GM12878 (cell line): ENCODE measurements at regions not wholly inside any gene's neighbourhood (a gene's known extent, or its start where the extent isn't known, plus 50 kb on each side); places are given as distances from the start of the nearest gene placed in this dataset.

Experiments
- ATAC-seq: fragments of 200-7000 bp; cut with Tn5 transposase; 3 replicates; pipeline ENCODE4 v1.9.1; 2020; ENCODE audit warnings: mild to moderate bottlenecking, moderate library complexity
- BruUV-seq: library from RNA; stranded (reverse); fragments of 400-500 nt; replicated peaks from 2 replicates; lab custom pipeline; 2021; lab: Mats Ljungman, UMichigan
- CTCF ChIA-PET: fragments of 300-600 bp; sonication (Branson Sonifier 250); formaldehyde crosslinking; extraction: SDS; loops from one replicate; lab custom pipeline; 2021; ENCODE audit warnings: inconsistent platforms; lab: Yijun Ruan, JAX
- POLR2A ChIA-PET: fragments of 350-600 bp; formaldehyde crosslinking; extraction: SDS; loops from one replicate; lab custom pipeline; 2021; ENCODE audit warnings: inconsistent platforms; lab: Charles Lee
- RAD21 ChIA-PET: fragments of 300-600 bp; sonication (Branson Sonifier 250); formaldehyde crosslinking; loops from one replicate; lab custom pipeline; 2023; ENCODE audit warnings: antibody characterized with exemption; ENCODE audit not compliant: unreplicated experiment; lab: Charles Lee
- SMC1A ChIA-PET: fragments of 300-600 bp; sonication (Branson Sonifier 250); formaldehyde crosslinking; loops from one replicate; lab custom pipeline; 2023; ENCODE audit not compliant: unreplicated experiment, uncharacterized antibody; lab: Charles Lee
- DNase-seq: peaks from one replicate; pipeline ENCODE4 v3.0.0-alpha.2; 2011; ENCODE audit warnings: low read depth, low spot score
- FAIRE-seq: peaks from 3 replicates; lab custom pipeline; 2011; peaks lifted over from hg19 to GRCh38; lab: Jason Lieb, UNC
- H2AFZ ChIP-seq: 2 replicates; pipeline ENCODE4 v1.6.0; 2011; ENCODE audit warnings: low read depth, low read length, control low read depth; ENCODE audit not compliant: control insufficient read depth
- H3K27ac ChIP-seq: 2 replicates; pipeline ENCODE4 v1.5.1; 2011; ENCODE audit warnings: control low read depth; ENCODE audit not compliant: control insufficient read depth, insufficient read depth
- H3K27me3 ChIP-seq, 2 experiments: replicated peaks in 1 of 2; 2 replicates each; pipeline versions ENCODE4 v1.6.0 to v1.6.1; 2011; ENCODE audit warnings: low read length in 1 of 2; ENCODE audit not compliant: control insufficient read depth in 2 of 2, insufficient read depth in 2 of 2
- H3K36me3 ChIP-seq, 2 experiments: 2 replicates each; pipeline ENCODE4 v1.5.1; 2011; ENCODE audit warnings: low read length in 1 of 2; ENCODE audit not compliant: control insufficient read depth in 2 of 2, insufficient read depth in 2 of 2
- H3K4me1 ChIP-seq: 2 replicates; pipeline ENCODE4 v1.6.1; 2011; ENCODE audit warnings: mild to moderate bottlenecking, low read length, moderate library complexity, mixed read lengths; ENCODE audit not compliant: control insufficient read depth, insufficient read depth
- H3K4me2 ChIP-seq: 2 replicates; pipeline ENCODE4 v1.6.0; 2011; ENCODE audit warnings: control low read depth; ENCODE audit not compliant: control insufficient read depth, insufficient read depth
- H3K4me3 ChIP-seq: fragments of 200-600 bp; sonication (generic); 2 replicates; pipeline ENCODE4 v1.5.1; 2016
- H3K79me2 ChIP-seq: 2 replicates; pipeline ENCODE4 v1.6.0; 2011; ENCODE audit warnings: low read length; ENCODE audit not compliant: control insufficient read depth, insufficient read depth
- H3K9ac ChIP-seq: 2 replicates; pipeline ENCODE4 v1.8.0; 2011; ENCODE audit warnings: low read length, control low read depth, mixed read lengths; ENCODE audit not compliant: control insufficient read depth, insufficient read depth
- H3K9me3 ChIP-seq: replicated peaks from 3 replicates; pipeline ENCODE4 v1.5.1; 2011; ENCODE audit warnings: mild to moderate bottlenecking, low read length; ENCODE audit not compliant: control insufficient read depth, insufficient read depth
- H4K20me1 ChIP-seq: 2 replicates; pipeline ENCODE4 v1.6.0; 2011; ENCODE audit not compliant: control insufficient read depth, insufficient read depth
- BHLHE40 ChIP-seq, 2 experiments: fragments of 450-650 bp in 1 of 2; IDR thresholded peaks; 2 replicates each; pipeline ENCODE4 v1.6.1; 2011 to 2017; ENCODE audit warnings: low read depth in 2 of 2, borderline replicate concordance in 1 of 2, improper control_type of control experiment in 1 of 2, low read length in 1 of 2, mild to moderate bottlenecking in 1 of 2
- CEBPB ChIP-seq, 2 experiments: fragments of 150-350 bp in 1 of 2; IDR thresholded peaks; 2 replicates each; pipeline ENCODE4 v1.6.1; 2012 to 2014; ENCODE audit warnings: low read depth in 2 of 2, low read length in 2 of 2, borderline replicate concordance in 1 of 2, inconsistent platforms in 1 of 2
- CHD4 ChIP-seq: fragments of 200-600 bp; sonication (generic); IDR thresholded peaks from 2 replicates; pipeline ENCODE4 v1.6.1; 2016; ENCODE audit warnings: mild to moderate bottlenecking
- ETV6 ChIP-seq, 2 experiments: fragments of 450-650 bp in 1 of 2; IDR thresholded peaks in 1 of 2; conservative IDR thresholded peaks in 1 of 2; 2 replicates each; pipeline ENCODE4 v1.6.1; 2014; ENCODE audit warnings: antibody characterized with exemption in 1 of 2, borderline replicate concordance in 1 of 2, low read depth in 1 of 2, mild to moderate bottlenecking in 1 of 2, moderate library complexity in 1 of 2
- MEF2A ChIP-seq: IDR thresholded peaks from 2 replicates; pipeline ENCODE4 v1.6.1; 2011; ENCODE audit warnings: low read depth, mild to moderate bottlenecking, low read length, moderate library complexity; ENCODE audit not compliant: insufficient read depth
- MTA2 ChIP-seq: fragments of 450-650 bp; IDR thresholded peaks from 2 replicates; pipeline ENCODE4 v1.6.1; 2016; ENCODE audit warnings: low read depth, mild to moderate bottlenecking, moderate library complexity
- NFXL1 ChIP-seq: fragments of 450-650 bp; IDR thresholded peaks from 2 replicates; pipeline ENCODE4 v1.6.1; 2017; ENCODE audit warnings: antibody characterized with exemption, mild to moderate bottlenecking, borderline replicate concordance
- NKRF ChIP-seq: fragments of 450-650 bp; conservative IDR thresholded peaks from 2 replicates; pipeline ENCODE4 v1.6.1; 2017; ENCODE audit warnings: mild to moderate bottlenecking, moderate library complexity
- PML ChIP-seq: IDR thresholded peaks from 2 replicates; pipeline ENCODE4 v1.6.1; 2012; ENCODE audit warnings: low read length, inconsistent platforms
- RAD21 ChIP-seq: IDR thresholded peaks from 2 replicates; pipeline ENCODE4 v1.6.1; 2011; ENCODE audit warnings: mild to moderate bottlenecking, low read depth, low read length, moderate library complexity; ENCODE audit not compliant: insufficient read depth
- SUZ12 ChIP-seq: fragments of 200-600 bp; sonication (generic); IDR thresholded peaks from one replicate; pipeline ENCODE4 v1.6.1; 2018; ENCODE audit warnings: antibody characterized with exemption, mild to moderate bottlenecking; ENCODE audit not compliant: unreplicated experiment
- TCF7 ChIP-seq: IDR thresholded peaks from 2 replicates; pipeline ENCODE4 v1.6.1; 2014; ENCODE audit warnings: antibody characterized with exemption, borderline replicate concordance
- WRNIP1 ChIP-seq: IDR thresholded peaks from 2 replicates; pipeline ENCODE4 v1.6.1; 2011; ENCODE audit warnings: low read depth, low read length, improper control_type of control experiment, borderline replicate concordance
- ZNF207 ChIP-seq: fragments of 450-650 bp; IDR thresholded peaks from 2 replicates; pipeline ENCODE4 v1.6.1; 2014; ENCODE audit warnings: antibody characterized with exemption, mild to moderate bottlenecking, borderline replicate concordance
- ZNF217 ChIP-seq: fragments of 450-650 bp; IDR thresholded peaks from 2 replicates; pipeline ENCODE4 v1.6.1; 2017; ENCODE audit warnings: antibody characterized with exemption, mild to moderate bottlenecking
- WGBS: methylation state at CpG from one replicate; pipeline ENCODE4 v1.1.6; 2016; ENCODE audit warnings: low lambda C conversion rate; ENCODE audit not compliant: insufficient replicate concordance, insufficient coverage; ENCODE audit errors: missing lambda C conversion rate; 5-methylcytosine and 5-hydroxymethylcytosine counted together
- in situ Hi-C: fragments of 300-500 bp; cut with MboI; formaldehyde crosslinking; loops from 9 replicates; pipeline ENCODE4 v1.14.3; 2018; ENCODE audit warnings: mixed read lengths
- intact Hi-C: fragments of 100-400 bp; cut with micrococcal nuclease; formaldehyde crosslinking; loops from one replicate; pipeline ENCODE4 v1.14.2; 2022; ENCODE audit not compliant: unreplicated experiment

- TF ChIP-seq CEBPB (IDR thresholded peaks at IDR 0.05; ENCODE audit: borderline replicate concordance in 1 of 2, low read depth in 2 of 2, low read length in 2 of 2), result no peak
- no peak for TF ChIP-seq ZNF207
- TF ChIP-seq SUZ12, result no peak
- no peak for TF ChIP-seq MTA2
- TF ChIP-seq WRNIP1, result no peak
- no peak for TF ChIP-seq ETV6 (conservative IDR thresholded peaks at IDR 0.05 in 1 of 2, IDR thresholded peaks at IDR 0.05 in 1 of 2; ENCODE audit: borderline replicate concordance in 1 of 2, low read depth in 1 of 2)
- no peak for TF ChIP-seq CHD4
- TF ChIP-seq RAD21, result no peak
- TF ChIP-seq, all 136 proteins: peak for 0
These were observed 292.9 kb upstream of the MAF start (continued) for GRCh38 chr16:79893445-79893844.

- WGBS, result 23% methylated on average over 3 of the region's 3 CpGs
- H3K36me3 ChIP-seq, result no peaks in the 10 kb centered on the region
- 0 out of 4 replicates have a peak, but pooled peaks cover 0 to 2% of the 10 kb centered on the region in 2 experiments for H3K27me3 ChIP-seq
- in situ Hi-C loops, result no loop called here
- intact Hi-C loops, result no loop called here
- no peaks in the 10 kb centered on the region for H3K79me2 ChIP-seq
- DNase-seq (no peak), FAIRE-seq (no peak), ATAC-seq (no peak)
- no peaks in the 10 kb centered on the region for H3K9me3 ChIP-seq
- no peak overlapping the region for H2AFZ ChIP-seq
- no peak overlapping the region for H3K4me3 ChIP-seq
- no peak overlapping the region for H3K4me2 ChIP-seq
- CTCF ChIA-PET, result no interaction called here
- no peaks in the 10 kb centered on the region for H3K4me1 ChIP-seq
- POLR2A ChIA-PET, result no interaction called here
- BruUV-seq, result no TSS peak
- no peaks in the 10 kb centered on the region for H4K20me1 ChIP-seq
- H3K27ac ChIP-seq, result no peak overlapping the region
- RAD21 ChIA-PET, result no interaction called here
- TF ChIP-seq BHLHE40 (IDR thresholded peaks at IDR 0.05; ENCODE audit: borderline replicate concordance in 1 of 2, low read depth in 2 of 2, low read length in 1 of 2) (no peak), ZNF217 (no peak), MEF2A (no peak), CHD4 (no peak), NFXL1 (no peak), NKRF (no peak), TCF7 (no peak), PML (no peak)
- SMC1A ChIA-PET, result no interaction called here
- no peak overlapping the region for H3K9ac ChIP-seq
These were observed 291.7 kb upstream of the MAF start for GRCh38 chr16:79892278-79892677.
